T-cell (primary cell): ENCODE measurements at regions not wholly inside any gene's neighbourhood (a gene's known extent, or its start where the extent isn't known, plus 50 kb on each side); places are given as distances from the start of the nearest gene placed in this dataset.

Experiments used
- ATAC-seq, 4 experiments: fragments of 200-7000 bp in 3 of 4; fragments of 150-1000 bp in 1 of 4; cut with Tn5 transposase; replicated peaks in 1 of 4; 1 replicate in 3 of 4; 2 replicates in 1 of 4; pipeline ENCODE4 v1.10.0; 2021; ENCODE audit warnings: moderate library complexity in 3 of 4, mild to moderate bottlenecking in 2 of 4, moderate number of reproducible peaks in 1 of 4
- CTCF ChIA-PET, 2 donors: fragments of 300-600 bp; sonication (Branson Sonifier 250); formaldehyde crosslinking; loops; one replicate each; lab custom pipeline; 2022; ENCODE audit warnings: antibody characterized with exemption in 2 of 2; lab: Charles Lee
- POLR2A ChIA-PET, 2 donors: fragments of 300-600 bp; sonication (Branson Sonifier 250); formaldehyde crosslinking; loops; one replicate each; lab custom pipeline; 2022; ENCODE audit warnings: antibody characterized with exemption in 2 of 2; lab: Charles Lee
- DNase-seq, 35 experiments: peaks; one replicate each; pipeline versions ENCODE4 v3.0.0 to v3.0.0-alpha.2; 2013 to 2023
- H3K27ac ChIP-seq: one replicate; pipeline ENCODE4 v1.5.1; 2013; ENCODE audit warnings: low read length
- H3K27me3 ChIP-seq, 2 experiments: replicated peaks in 1 of 2; 1 replicate in 1 of 2; 2 replicates in 1 of 2; pipeline versions ENCODE4 v1.6.1 to v1.7.0; 2013; ENCODE audit warnings: low read length in 1 of 2, mixed read lengths in 1 of 2; ENCODE audit not compliant: control insufficient read depth in 2 of 2, insufficient read depth in 2 of 2; ENCODE audit errors: extremely low read depth in 1 of 2
- H3K36me3 ChIP-seq, 2 donors: 1 replicate in 1 of 2; 2 replicates in 1 of 2; pipeline versions ENCODE4 v1.6.1 to v1.7.0; 2013; ENCODE audit warnings: low read length in 1 of 2; ENCODE audit not compliant: control insufficient read depth in 2 of 2, insufficient read depth in 1 of 2; ENCODE audit errors: extremely low read depth in 1 of 2
- H3K4me1 ChIP-seq, 2 experiments: 1 replicate in 1 of 2; 2 replicates in 1 of 2; pipeline versions ENCODE4 v1.6.1 to v1.7.0; 2013; ENCODE audit warnings: low read length in 2 of 2, mixed read lengths in 1 of 2; ENCODE audit not compliant: insufficient read depth in 2 of 2, control insufficient read depth in 1 of 2; ENCODE audit errors: extremely low read depth in 1 of 2
- H3K4me3 ChIP-seq, 2 donors: 1 replicate in 1 of 2; 2 replicates in 1 of 2; pipeline versions ENCODE4 v1.5.1 to v1.7.0; 2013; ENCODE audit warnings: mild to moderate bottlenecking in 2 of 2, low read length in 1 of 2, moderate library complexity in 1 of 2; ENCODE audit not compliant: control insufficient read depth in 1 of 2; ENCODE audit errors: extremely low read depth in 1 of 2
- H3K9me3 ChIP-seq: 2 replicates; pipeline ENCODE4 v1.7.0; 2013
- H3K27ac Mint-ChIP-seq, 2 donors: one replicate each; pipeline ENCODE4 v1.8.0; 2020 to 2021; ENCODE audit warnings: mild to moderate bottlenecking in 2 of 2, mixed read lengths in 2 of 2
- H3K27me3 Mint-ChIP-seq, 2 donors: one replicate each; pipeline ENCODE4 v1.8.0; 2021 to 2022; ENCODE audit warnings: mixed read lengths in 2 of 2
- H3K36me3 Mint-ChIP-seq: one replicate; pipeline ENCODE4 v1.8.0; 2021; ENCODE audit warnings: mixed read lengths
- H3K4me1 Mint-ChIP-seq, 3 donors: one replicate each; pipeline ENCODE4 v1.8.0; 2020 to 2022; ENCODE audit warnings: mixed read lengths in 3 of 3, mild to moderate bottlenecking in 1 of 3
- H3K4me3 Mint-ChIP-seq, 3 donors: one replicate each; pipeline ENCODE4 v1.8.0; 2020 to 2022; ENCODE audit warnings: mild to moderate bottlenecking in 3 of 3, mixed read lengths in 3 of 3, moderate library complexity in 3 of 3
- H3K9me3 Mint-ChIP-seq, 3 donors: one replicate each; pipeline ENCODE4 v1.8.0; 2020 to 2022; ENCODE audit warnings: mixed read lengths in 3 of 3
- WGBS: methylation state at CpG from one replicate; pipeline ENCODE4 v1.1.5; 2013; ENCODE audit warnings: missing lambda C conversion rate; ENCODE audit not compliant: insufficient coverage; 5-methylcytosine and 5-hydroxymethylcytosine counted together

DNA sequence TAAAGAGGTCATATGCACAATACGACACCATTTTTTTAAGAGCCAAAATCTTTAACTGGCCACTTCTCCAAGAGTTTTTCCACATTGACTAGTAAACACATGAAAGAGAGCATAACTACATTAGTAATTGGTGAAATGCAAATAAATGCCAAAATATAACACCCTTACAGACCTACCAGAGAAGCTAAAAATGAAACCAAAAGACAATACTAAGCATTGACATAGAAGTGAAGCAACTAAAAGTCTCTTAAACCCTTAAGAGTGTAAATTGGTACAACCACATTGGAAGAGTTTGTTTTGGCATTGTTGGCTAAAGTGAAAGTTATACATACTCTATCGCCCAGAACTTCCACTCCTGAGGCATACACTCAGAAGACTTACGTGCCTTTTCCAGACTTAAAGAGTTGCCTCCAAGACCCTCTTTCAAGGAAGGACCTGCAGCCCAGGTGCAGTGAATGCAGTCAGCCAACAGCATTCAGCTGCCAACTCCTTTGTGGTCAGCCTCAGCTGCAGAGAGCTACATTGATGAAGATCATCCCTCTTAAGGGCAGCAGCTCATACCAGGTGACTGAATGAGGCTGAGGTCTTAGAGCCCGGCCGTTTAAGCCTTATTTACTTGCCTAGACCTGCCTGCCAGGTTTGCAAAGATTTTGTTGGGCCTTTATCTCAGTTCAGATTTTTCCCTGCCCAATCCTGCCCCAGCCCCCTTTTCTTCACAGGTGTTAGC lies 839.1 kb upstream of the ADGRL2 start:
- no peak overlapping the region for H3K4me3 Mint-ChIP-seq
- CTCF ChIA-PET: no interaction called here
- DNase-seq: no peak
- Histone ChIP-seq H3K27me3 (no peaks in the 10 kb centered on the region), H3K36me3 (no peaks in the 10 kb centered on the region), H3K4me1 (no peaks in the 10 kb centered on the region), H3K27ac (no peak overlapping the region), H3K4me3 (no peak overlapping the region), H3K9me3 (no peaks in the 10 kb centered on the region)
- no peaks in the 10 kb centered on the region for H3K36me3 Mint-ChIP-seq
- H3K27ac Mint-ChIP-seq: no peak overlapping the region
- H3K9me3 Mint-ChIP-seq: peaks cover 3 to 16% (median 7%) of the 10 kb centered on the region in 3 donors
- H3K4me1 Mint-ChIP-seq: no peaks in the 10 kb centered on the region
- H3K27me3 Mint-ChIP-seq: no peaks in the 10 kb centered on the region
- POLR2A ChIA-PET: no interaction called here
- no peak for ATAC-seq
- WGBS: 59% methylated on average over 2 of the region's 5 CpGs

DNA sequence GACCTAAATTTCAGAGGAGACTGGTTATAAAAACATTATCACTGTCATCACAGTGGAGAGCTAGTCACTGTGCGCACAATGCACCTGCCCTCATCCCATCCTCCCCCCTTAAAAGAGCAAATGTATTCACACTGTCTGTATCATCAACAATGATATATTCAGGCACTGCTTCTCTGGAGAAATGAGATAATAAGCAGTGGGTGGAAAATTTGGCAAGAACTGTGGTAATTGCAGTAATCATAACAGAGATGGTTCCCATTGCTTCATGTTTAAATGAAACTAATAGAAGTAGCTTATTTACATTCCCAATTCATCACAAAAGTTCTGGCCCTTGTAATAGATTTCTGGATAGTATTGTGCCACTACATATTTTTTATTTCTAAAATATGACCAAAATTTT lies 867.4 kb upstream of the ADGRL2 start:
- H3K27ac ChIP-seq: no peak overlapping the region
- H3K9me3 ChIP-seq: peaks cover 2% of the 10 kb centered on the region
- no peak overlapping the region for H3K27ac Mint-ChIP-seq
- peaks cover 21 to 32% (median 24%) of the 10 kb centered on the region in 3 donors for H3K9me3 Mint-ChIP-seq
- H3K27me3 Mint-ChIP-seq: no peaks in the 10 kb centered on the region
- POLR2A ChIA-PET: no interaction called here
- no CpG with 5 or more reads among the region's 1 CpG for WGBS
- no peak overlapping the region for H3K4me3 ChIP-seq
- no peaks in the 10 kb centered on the region for H3K36me3 ChIP-seq
- no peaks in the 10 kb centered on the region for H3K36me3 Mint-ChIP-seq
- no peaks in the 10 kb centered on the region for H3K4me1 ChIP-seq
- no peak overlapping the region for H3K4me3 Mint-ChIP-seq
- ATAC-seq (no peak), DNase-seq (no peak)
- CTCF ChIA-PET: no interaction called here
- no peaks in the 10 kb centered on the region for H3K4me1 Mint-ChIP-seq
- no peaks in the 10 kb centered on the region for H3K27me3 ChIP-seq

DNA sequence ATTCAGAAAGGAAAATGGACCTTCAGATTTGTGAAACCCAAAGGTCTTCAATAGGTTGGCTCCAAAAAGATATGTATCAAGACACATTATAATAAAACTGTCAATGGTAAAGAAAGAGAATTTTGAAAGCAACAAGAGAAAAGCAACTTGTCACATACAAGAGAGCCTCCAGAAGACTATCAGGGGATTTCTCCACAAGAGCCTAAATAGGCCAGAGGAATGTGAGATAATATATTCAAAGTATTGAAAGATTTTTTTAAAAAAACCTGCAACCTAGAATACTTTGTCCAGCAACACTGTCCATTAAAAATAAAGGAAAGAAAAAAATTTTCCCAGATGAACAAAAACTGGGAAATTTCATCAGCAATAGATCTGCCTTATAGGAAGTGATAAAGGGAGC lies 869.6 kb upstream of the ADGRL2 start:
- H3K27ac ChIP-seq: no peak overlapping the region
- POLR2A ChIA-PET: no interaction called here
- CTCF ChIA-PET: no interaction called here

DNA sequence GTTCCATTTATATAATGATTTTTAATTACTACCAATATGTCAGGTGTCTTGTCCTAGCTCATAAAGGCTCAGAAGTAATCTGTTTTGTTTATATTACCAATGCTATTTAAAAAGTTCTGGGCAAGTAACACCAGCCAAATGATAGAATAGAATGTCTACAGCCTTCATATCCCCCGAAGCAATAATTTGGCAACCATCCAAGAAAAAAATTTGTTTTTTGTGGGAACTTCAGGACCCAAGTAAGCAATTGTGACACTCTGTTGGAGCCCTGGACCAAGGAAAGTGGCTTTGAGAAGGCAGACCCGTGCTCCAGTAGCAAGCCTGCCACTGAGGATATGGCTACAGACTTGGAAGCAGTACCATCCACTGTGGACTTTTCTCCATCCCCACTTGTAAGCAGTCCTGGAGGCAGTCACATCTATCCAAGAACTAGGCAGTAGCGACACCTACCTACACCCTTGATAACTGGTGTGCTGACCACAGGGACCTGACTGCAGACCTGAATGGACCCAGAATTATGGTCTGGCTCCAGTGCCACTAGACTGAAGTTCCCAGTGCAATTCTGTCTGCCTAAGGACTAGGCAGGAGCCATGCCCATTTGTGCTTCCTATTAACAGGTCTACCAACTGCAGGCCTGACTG lies 870.7 kb upstream of the ADGRL2 start:
- ChIA-PET POLR2A (no interaction called here), CTCF (no interaction called here)
- Mint-ChIP-seq H3K9me3 (peaks cover 20 to 31% (median 23%) of the 10 kb centered on the region in 3 donors), H3K4me1 (no peaks in the 10 kb centered on the region), H3K27ac (no peak overlapping the region), H3K36me3 (no peaks in the 10 kb centered on the region), H3K27me3 (no peaks in the 10 kb centered on the region), H3K4me3 (no peak overlapping the region)
- H3K27ac ChIP-seq: no peak overlapping the region
- ATAC-seq (no peak), DNase-seq (no peak)
- 47% methylated on average over 3 of the region's 3 CpGs for WGBS
- H3K27me3 ChIP-seq: no peaks in the 10 kb centered on the region
- peaks cover 2% of the 10 kb centered on the region for H3K9me3 ChIP-seq
- H3K4me3 ChIP-seq: no peak overlapping the region
- no peaks in the 10 kb centered on the region for H3K4me1 ChIP-seq
- no peaks in the 10 kb centered on the region for H3K36me3 ChIP-seq

More for the DNA sequence above, 869.6 kb upstream of the ADGRL2 start:
- no peaks in the 10 kb centered on the region for H3K36me3 ChIP-seq
- Mint-ChIP-seq H3K27me3 (no peaks in the 10 kb centered on the region), H3K4me1 (no peaks in the 10 kb centered on the region), H3K9me3 (peaks cover 22 to 35% (median 25%) of the 10 kb centered on the region in 3 donors), H3K27ac (no peak overlapping the region), H3K36me3 (no peaks in the 10 kb centered on the region), H3K4me3 (no peak overlapping the region)
- ATAC-seq (no peak), DNase-seq (no peak)
- peaks cover 2% of the 10 kb centered on the region for H3K9me3 ChIP-seq
- H3K4me1 ChIP-seq: no peaks in the 10 kb centered on the region
- no peaks in the 10 kb centered on the region for H3K27me3 ChIP-seq
- H3K4me3 ChIP-seq: no peak overlapping the region

DNA sequence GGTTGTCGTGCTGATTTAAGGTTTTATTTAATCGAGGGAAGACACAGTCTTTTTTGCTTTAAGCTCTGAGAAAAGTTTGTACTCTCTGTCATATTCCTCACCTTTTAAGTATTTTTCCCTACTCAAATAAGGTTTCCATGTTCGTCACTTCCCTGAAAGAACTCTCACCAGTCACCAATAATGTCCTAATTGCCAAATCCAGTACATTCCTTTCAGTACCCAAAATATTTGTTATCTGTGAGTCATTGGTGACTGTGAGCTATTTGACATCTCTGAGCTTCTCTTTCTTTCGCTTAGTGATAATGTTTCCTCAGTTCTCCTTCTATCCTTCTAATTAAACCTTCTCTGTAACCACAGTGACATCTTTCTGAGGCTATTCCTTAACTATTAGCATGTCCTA lies 874.2 kb upstream of the ADGRL2 start:
- no peak overlapping the region for H3K4me3 Mint-ChIP-seq
- no peaks in the 10 kb centered on the region for H3K9me3 ChIP-seq
- no peak overlapping the region for H3K4me3 ChIP-seq
- no peaks in the 10 kb centered on the region for H3K27me3 Mint-ChIP-seq
- no peaks in the 10 kb centered on the region for H3K27me3 ChIP-seq
- no peaks in the 10 kb centered on the region for H3K4me1 Mint-ChIP-seq
- ATAC-seq: no peak
- H3K9me3 Mint-ChIP-seq: peaks cover 20 to 29% (median 20%) of the 10 kb centered on the region in 3 donors
- H3K27ac Mint-ChIP-seq: no peak overlapping the region
- DNase-seq: no peak
- H3K27ac ChIP-seq: no peak overlapping the region
- POLR2A ChIA-PET: no interaction called here
- no peaks in the 10 kb centered on the region for H3K4me1 ChIP-seq
- no peaks in the 10 kb centered on the region for H3K36me3 ChIP-seq
- CTCF ChIA-PET: no interaction called here
- no peaks in the 10 kb centered on the region for H3K36me3 Mint-ChIP-seq
- 80% methylated on average over 1 of the region's 4 CpGs for WGBS

DNA sequence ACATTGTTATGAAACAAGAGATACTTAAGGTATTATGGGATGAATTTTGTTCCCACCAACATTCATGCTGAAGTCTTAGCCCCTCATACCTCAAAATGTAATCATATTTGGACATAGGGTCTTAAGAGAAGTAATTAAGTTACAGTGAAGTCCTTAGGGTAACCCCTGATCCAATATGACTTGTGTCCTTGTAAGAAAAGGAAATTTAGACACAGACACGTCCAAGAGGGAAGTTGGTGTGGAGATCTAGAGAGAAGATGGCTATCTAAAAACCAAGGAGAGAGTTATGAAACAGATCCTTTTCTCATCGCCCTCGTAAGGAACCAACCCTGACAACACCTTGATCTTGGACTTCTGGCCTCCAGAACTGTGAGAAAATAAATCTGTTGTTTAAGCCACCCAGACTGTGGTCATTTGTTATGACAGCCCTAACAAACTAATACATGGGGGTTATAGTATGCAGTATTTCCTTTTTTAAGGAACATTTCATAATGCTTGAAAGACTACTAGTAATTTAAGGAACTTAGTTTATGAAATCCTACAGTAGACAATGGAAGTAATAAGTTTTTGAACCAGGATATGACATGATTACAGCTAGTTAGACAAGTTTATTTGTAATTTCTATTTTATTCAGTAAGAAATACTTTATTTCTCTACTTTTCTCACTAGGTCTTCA lies 875.5 kb upstream of the ADGRL2 start:
- CTCF ChIA-PET: no interaction called here
- H3K36me3 Mint-ChIP-seq: no peaks in the 10 kb centered on the region
- Histone ChIP-seq H3K4me1 (no peaks in the 10 kb centered on the region), H3K27me3 (no peaks in the 10 kb centered on the region), H3K4me3 (no peak overlapping the region), H3K9me3 (no peaks in the 10 kb centered on the region), H3K27ac (no peak overlapping the region), H3K36me3 (no peaks in the 10 kb centered on the region)
- ATAC-seq (no peak), DNase-seq (no peak)
- no peak overlapping the region for H3K4me3 Mint-ChIP-seq
- POLR2A ChIA-PET: no interaction called here
- no peaks in the 10 kb centered on the region for H3K4me1 Mint-ChIP-seq
- no peak overlapping the region for H3K27ac Mint-ChIP-seq
- H3K9me3 Mint-ChIP-seq: peaks cover 9 to 17% (median 14%) of the 10 kb centered on the region in 3 donors
- WGBS: 60% methylated on average over 1 of the region's 3 CpGs
- no peaks in the 10 kb centered on the region for H3K27me3 Mint-ChIP-seq
